HG02870 (cell line): ENCODE measurements at regions not wholly inside any gene's neighbourhood (a gene's known extent, or its start where the extent isn't known, plus 50 kb on each side); places are given as distances from the start of the nearest gene placed in this dataset.
"Not testable (repeated sequence)": the region's sequence is repeated elsewhere in the genome, so short reads cannot be mapped to it uniquely, and the experiment has no call there.

Source experiments
- ATAC-seq: cut with Tn5 transposase; IDR thresholded peaks from one replicate; pipeline ENCODE4 v1.9.1; 2021; ENCODE audit warnings: mild to moderate bottlenecking, moderate library complexity; ENCODE audit not compliant: unreplicated experiment

DNA sequence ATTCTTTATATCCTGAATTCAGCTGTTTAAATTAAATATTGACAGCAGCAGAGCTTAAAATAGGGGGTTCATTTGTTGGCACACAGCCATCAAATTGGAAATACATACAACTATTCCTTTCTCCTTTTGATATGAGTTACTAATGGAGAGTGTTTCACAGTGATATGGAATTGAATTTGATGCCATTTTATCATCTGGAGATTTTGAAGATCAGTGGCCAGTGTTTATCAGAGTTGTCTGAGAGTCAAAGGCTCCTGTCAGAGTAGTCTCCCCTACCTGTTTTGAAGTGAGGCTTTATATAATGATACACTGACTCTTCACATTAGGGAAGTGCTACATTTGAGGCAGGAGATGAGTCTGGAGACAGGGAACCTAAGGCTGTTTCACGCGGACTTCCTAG is 1286.3 kb downstream of the TECRL start:
- ATAC-seq = no peak

GRCh38 chr4:63106600-63106999 is 1302.7 kb downstream of the TECRL start:
- ATAC-seq = no peak

- ATAC-seq = no peak
Observed at GRCh38 chr4:63105839-63106238, 1303.4 kb downstream of the TECRL start.

DNA sequence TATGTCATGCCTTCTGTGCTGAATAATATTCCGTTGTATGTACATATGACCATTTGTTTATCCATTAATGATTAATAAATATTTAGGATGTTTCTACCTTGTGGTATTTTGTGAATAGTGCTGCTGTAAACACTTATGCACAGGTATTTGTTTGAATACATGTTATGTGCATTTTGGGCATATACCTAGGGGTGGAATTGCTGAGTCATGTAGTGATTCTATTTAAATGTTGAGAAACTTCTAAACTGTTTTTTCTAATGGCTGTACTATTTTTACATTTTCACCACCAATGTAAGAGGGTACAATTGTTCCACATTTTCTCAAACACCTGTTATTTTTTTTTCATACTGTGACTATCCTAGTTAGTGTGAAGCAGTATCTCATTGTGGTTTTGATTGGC is 1318.6 kb downstream of the TECRL start:
- ATAC-seq = no peak

DNA sequence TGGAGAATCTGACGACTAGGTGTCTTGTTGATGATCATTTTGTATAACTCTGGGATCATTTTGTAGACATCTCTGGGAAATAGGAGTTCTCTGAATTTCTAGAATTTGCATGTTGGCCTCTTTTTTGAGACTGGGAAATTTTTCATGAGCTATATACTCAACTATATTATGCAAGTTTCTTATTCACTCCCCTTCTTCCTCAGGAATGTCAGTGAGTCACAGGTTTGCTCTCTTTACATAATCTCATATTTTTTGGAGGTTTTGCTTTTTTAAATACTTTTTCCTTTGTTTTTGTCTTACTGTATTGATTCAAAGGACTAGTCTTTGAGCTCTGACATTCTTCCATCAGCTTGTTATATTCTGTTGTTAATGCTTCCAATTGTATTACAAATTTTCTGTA is 1324.2 kb downstream of the TECRL start:
- no peak for ATAC-seq

DNA sequence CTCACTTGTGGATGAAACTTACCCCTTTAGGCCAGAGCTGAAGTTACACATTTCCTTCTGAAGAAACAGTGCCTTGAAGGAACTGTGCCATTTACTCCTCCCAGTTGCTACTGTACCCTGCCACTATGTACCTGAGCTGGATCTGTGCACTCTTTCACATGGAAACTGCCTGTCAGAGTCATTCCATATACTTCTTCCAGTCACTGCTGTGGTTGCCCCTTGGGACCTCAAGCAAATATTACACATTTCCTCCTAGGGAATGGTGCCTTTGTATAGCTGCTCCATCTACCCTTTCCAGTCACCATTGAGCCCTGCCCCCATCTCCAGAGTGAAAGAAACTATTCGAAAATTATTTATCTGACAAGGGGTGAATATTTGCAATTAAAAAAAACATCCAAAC is 1328.3 kb downstream of the TECRL start:
- ATAC-seq = no peak

GRCh38 chr4:63063760-63064159 is 1345.5 kb downstream of the TECRL start:
- ATAC-seq = no peak

DNA sequence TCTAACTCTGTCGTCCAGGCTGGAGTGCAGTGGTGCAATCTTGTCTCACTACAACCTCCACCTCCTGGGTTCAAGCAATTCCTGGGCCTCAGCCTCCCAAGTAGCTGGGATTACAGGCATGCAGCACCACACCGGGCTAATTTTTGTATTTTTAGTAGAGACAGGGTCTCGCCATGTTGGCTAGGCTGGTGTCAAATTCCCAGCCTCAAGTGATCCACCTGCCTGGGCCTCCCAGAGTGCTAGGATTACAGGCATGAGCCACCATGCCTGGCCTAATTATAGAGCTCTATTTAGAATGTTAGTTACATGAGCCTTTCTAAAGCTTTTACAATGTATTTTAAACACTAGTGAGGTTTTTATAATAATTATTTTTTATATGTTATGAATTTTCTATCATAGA is 1346.4 kb downstream of the TECRL start:
- ATAC-seq = not testable (repeated sequence)

DNA sequence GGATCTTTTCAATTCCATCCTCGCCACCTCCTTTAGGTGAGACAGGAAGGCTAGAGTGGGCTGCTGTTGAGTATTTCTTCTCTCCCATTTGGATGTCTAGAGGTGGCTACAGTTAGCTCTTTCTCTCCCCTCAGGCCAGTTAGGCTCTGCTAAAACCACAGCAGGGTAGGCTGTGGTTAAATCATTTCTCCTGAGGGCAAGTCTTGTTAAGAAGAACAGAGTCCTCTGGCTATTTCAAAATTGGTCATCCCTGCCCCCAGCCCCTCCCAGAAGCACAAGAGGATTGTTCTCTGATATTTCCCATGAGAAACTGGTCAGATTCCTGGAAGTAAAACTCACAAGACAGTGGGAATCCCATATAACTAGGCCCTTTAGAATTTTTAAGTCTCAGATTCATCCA is 1359.5 kb downstream of the TECRL start:
- ATAC-seq = no peak

DNA sequence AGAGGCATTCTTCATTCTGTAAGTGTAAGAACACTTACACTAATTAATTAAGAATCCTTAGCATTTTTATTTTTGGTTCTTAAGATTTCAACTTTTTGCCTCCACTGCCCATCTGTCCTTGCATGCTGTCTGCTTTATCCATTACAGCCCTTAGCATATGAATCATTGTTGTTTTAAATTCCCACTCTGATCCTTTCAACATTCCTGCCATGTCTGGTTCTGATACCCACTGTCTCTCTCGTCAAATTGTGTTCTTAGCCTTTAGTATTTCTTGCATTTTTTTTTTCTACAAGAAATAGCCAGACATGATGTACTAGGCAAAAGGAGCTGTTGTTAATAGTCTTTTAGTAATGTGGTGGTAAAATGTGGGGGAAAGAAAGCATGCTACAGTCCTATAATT is 1360.0 kb downstream of the TECRL start:
- ATAC-seq = no peak

- no peak for ATAC-seq
Observed at GRCh38 chr4:63036159-63036866, 1372.9 kb downstream of the TECRL start.

GRCh38 chr4:63029380-63029779 is 1379.9 kb downstream of the TECRL start:
- no peak for ATAC-seq

- no peak for ATAC-seq
Observed at GRCh38 chr4:63020661-63021060, 1388.6 kb downstream of the TECRL start.

DNA sequence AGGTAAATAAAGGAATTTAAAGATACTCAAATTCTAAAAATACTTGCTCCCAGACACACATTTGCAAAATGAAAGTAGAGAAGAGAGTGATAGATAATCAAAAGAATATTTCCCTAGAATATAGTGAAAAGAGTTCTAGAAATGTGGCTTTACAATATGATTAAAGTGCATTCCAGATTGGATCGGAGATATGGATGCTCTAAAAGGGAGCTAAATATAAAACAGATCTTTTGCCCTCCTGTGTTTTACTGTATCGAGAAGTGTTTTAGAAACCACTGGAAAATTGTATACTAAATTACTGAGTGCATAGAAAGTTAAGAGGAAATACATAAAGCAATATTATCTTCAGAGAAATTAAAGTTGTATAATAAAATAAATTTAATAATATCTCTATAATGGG is 1392.0 kb downstream of the TECRL start:
- no peak for ATAC-seq

- ATAC-seq = no peak
Observed at GRCh38 chr4:62970846-62971245, 1438.4 kb downstream of the TECRL start.

- no peak for ATAC-seq
Observed at GRCh38 chr4:62960415-62960814, 1448.8 kb downstream of the TECRL start.

DNA sequence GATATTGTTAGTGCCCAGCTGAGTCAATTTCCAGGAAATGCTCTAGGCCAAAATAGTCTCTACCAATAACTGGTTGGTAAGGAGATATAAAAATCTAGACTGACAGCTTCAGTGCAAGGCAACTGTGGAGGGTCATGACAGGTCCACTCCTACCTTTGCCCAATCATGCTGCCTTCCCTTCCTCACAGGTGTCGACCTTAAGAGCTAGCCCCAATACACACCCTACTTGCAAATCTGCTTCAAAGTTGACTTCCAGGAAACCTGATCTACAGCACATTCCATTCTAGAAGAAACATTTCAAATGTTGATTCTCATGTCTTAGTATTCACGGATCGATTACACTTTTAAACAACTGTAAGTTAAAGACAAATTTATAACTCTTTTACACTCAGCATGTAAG is 1455.5 kb downstream of the TECRL start:
- no peak for ATAC-seq

DNA sequence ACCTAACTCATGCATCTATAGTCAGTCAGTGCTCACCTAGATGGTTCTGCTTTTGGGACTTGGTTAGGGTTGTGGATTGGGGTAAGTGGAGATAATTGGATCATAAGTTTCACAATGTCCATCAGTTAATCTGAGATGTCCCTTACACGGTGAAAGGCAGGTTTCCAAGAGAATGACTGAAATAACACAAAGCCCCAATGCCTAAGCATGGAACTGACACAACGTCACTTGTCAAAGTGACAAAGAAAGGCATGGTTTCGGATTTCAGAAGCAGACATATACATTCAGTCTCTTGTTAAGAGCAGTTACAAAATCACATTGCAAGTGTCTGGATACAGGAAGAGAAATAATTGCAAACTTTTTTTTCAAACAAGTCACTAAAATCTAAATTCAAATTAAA is 1456.9 kb downstream of the TECRL start:
- no peak for ATAC-seq

DNA sequence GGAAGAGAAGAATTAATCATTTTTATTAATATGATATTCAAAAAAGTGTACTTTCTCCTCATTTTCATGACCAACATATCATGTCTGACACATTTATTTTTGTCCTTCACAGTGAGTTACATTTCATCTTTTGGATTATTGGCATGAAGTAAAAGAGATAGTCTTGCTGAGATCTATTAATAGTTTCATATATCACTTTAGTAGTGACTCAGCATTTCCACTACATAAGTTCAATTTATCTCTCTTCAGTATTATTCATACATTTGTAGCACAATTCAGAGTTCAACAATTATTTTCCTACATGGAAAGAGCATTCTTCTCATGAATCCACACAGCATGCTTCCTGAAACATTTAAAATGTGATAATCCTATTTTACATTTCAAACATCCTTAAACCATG is 1461.1 kb downstream of the TECRL start:
- no peak for ATAC-seq

DNA sequence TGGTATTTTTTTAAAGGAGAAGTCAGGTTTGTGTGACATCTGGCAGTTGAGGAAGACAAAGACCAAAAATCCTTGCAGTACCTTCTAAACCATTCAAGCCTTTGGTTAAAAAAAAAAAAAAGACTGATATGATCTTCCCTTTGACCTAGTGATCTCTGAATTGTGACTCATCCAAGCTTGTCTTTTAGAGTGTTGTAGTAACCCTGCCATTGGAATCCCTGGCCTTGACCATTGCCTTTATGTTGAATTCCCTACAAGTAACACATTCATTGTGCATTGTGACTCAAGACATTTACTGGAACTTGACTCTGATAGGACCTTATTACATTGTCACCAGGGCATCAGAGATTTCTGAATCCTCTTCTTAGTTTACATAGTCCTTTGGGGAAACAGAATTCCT is 1469.0 kb downstream of the TECRL start:
- ATAC-seq = no peak

DNA sequence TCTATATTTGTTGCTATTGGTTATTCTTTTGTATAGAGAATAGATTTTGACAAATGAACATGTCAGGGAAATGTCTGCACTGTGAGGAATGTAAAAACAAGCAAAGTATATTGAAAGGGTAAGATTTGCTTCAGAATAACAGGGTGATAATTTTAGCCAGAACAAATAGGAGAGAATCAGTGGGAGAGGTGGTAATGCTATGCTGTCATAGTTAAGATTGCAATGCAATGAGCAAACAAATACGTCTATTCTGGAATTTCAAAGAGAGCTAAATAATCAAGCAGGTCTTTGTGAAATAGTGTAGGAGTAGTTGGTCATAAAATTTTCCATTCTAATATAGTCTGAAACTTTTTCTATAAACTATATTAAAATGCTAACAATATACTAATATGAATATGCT is 1478.4 kb downstream of the TECRL start:
- ATAC-seq = no peak

DNA sequence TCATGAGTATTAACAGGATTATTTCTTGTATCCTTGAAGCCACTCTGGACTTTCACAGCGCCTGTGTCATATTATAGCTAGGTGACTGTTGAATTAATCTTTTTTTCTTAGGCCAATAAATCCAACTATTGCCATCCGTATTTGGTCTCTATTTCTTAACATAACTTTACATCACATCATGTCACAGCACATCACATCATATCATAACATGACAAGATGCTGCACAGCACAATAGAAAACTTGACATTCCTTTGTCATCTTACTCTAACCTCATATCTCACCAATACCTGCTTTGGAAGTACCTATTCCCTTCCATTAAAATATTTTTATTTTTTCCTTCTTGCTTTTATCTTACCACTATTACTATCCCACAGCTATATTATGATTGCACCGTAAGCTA is 1480.8 kb downstream of the TECRL start:
- no peak for ATAC-seq

DNA sequence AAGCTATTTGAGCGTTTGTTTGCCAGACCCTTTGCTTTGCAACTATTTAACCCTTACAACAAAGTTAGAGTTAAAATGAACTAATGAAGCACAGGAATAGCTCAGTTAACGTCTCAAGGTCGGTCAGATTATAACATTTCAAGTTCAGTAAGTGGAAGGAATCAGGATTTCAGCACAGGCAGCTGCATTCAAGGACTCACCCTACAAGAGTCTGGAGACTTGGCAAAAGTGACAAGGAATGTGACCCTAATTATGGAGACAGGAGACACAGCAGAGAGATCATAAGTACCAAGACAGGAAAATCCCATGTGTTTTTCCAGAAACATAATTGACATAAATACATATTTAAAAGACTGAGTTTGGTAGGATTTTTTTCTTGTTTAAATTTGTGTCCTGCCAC is 1481.7 kb downstream of the TECRL start:
- ATAC-seq = no peak
